Aorta (tissue), 5 donors: ENCODE measurements at regions not wholly inside any gene's neighbourhood (a gene's known extent, or its start where the extent isn't known, plus 50 kb on each side); places are given as distances from the start of the nearest gene placed in this dataset.
"Not testable (repeated sequence)": the region's sequence is repeated elsewhere in the genome, so short reads cannot be mapped to it uniquely, and the experiment has no call there.

Experiments used
- ATAC-seq: fragments of 200-7000 bp; cut with Tn5 transposase; one replicate; pipeline ENCODE4 v1.9.1; 2022; ENCODE audit warnings: moderate library complexity; ENCODE audit not compliant: low FRiP score
- DNase-seq, 2 donors: peaks; one replicate each; pipeline ENCODE4 v3.0.0-alpha.2; 2020
- H3K27ac ChIP-seq, 2 donors: one replicate each; pipeline ENCODE4 v1.5.1; 2013; ENCODE audit warnings: low read length in 2 of 2, mild to moderate bottlenecking in 2 of 2, moderate library complexity in 2 of 2, control low read depth in 1 of 2, inconsistent platforms in 1 of 2, low read depth in 1 of 2
- H3K27me3 ChIP-seq, 2 donors: one replicate each; pipeline ENCODE4 v1.6.1; 2013; ENCODE audit warnings: control low read depth in 1 of 2, low read length in 1 of 2, mild to moderate bottlenecking in 1 of 2, moderate library complexity in 1 of 2; ENCODE audit not compliant: insufficient read depth in 2 of 2, control insufficient read depth in 1 of 2
- H3K36me3 ChIP-seq, 2 donors: one replicate each; pipeline ENCODE4 v1.6.1; 2013; ENCODE audit warnings: control low read depth in 1 of 2, low read length in 1 of 2, mild to moderate bottlenecking in 1 of 2; ENCODE audit not compliant: insufficient read depth in 2 of 2, control insufficient read depth in 1 of 2
- H3K4me1 ChIP-seq, 2 donors: one replicate each; pipeline ENCODE4 v1.6.1; 2013; ENCODE audit warnings: low read length in 2 of 2, control low read depth in 1 of 2, mild to moderate bottlenecking in 1 of 2, moderate library complexity in 1 of 2; ENCODE audit not compliant: insufficient read depth in 2 of 2, control insufficient read depth in 1 of 2
- H3K4me3 ChIP-seq, 2 donors: one replicate each; pipeline ENCODE4 v1.5.1; 2013; ENCODE audit warnings: low read length in 2 of 2, control low read depth in 1 of 2, mild to moderate bottlenecking in 1 of 2
- H3K9me3 ChIP-seq: one replicate; pipeline ENCODE4 v1.6.1; 2013; ENCODE audit warnings: mild to moderate bottlenecking, low read length; ENCODE audit not compliant: control insufficient read depth
- WGBS, 2 donors: extraction: QIAGEN DNeasy Blood & Tissue Kit; methylation state at CpG; one replicate each; pipeline ENCODE4 v1.1.7; 2013; 5-methylcytosine and 5-hydroxymethylcytosine counted together
- intact Hi-C, 2 donors: fragments of 100-400 bp; cut with DNase I; formaldehyde crosslinking; loops; one replicate each; pipeline versions ENCODE4 v1.14.2 to v1.15.0; 2022
- donor health status: healthy with polysubstance abuse.
- donor health status: Bipolar disorder and iron deficiency.
- donor health status: DM: no; HTN: no; CAD: no.
- donor health status: DM: no; HTN: no; CAD: no.
- donor health status: DM: yes; HTN: yes; CAD: no.

DNA sequence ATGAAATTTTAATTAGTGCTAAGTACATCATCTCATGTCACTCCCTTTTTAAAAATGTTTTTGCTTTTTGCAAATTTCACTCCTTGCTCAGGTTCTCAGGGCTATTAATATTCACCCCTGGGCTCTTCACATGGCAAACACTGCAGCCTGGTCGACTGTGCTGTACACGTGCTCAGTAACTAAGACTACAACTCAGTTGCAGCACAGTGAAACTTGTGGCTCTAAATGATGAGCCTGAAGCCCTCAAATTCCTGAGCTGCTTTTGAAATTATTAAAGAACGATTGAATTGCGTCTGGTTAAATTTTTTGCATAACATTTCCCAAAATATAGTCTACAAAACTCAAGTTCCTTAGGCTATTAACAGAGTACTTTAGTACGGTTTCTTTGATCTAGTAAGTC lies 159.3 kb upstream of the C2CD4B start:
- Histone ChIP-seq H3K27me3 (no peaks in the 10 kb centered on the region), H3K36me3 (no peaks in the 10 kb centered on the region), H3K4me1 (no peaks in the 10 kb centered on the region), H3K27ac (no peak overlapping the region), H3K4me3 (no peak overlapping the region), H3K9me3 (no peaks in the 10 kb centered on the region)
- DNase-seq (no peak), ATAC-seq (no peak)
- intact Hi-C loops, result no loop called here
- WGBS, 2 donors, result 63 to 73% methylated on average over 5 of the region's 5 CpGs

GRCh38 chr15:62325597-62325996 lies 160.5 kb upstream of the C2CD4B start:
- WGBS, 2 donors, result 74 to 84% methylated on average over 7 of the region's 7 CpGs

GRCh38 chr15:62326460-62327011 lies 161.5 kb upstream of the C2CD4B start:
- ATAC-seq (no peak), DNase-seq (no peak)
- Histone ChIP-seq H3K27ac (no peak overlapping the region), H3K4me3 (no peak overlapping the region), H3K27me3 (no peaks in the 10 kb centered on the region), H3K9me3 (no peaks in the 10 kb centered on the region), H3K4me1 (no peaks in the 10 kb centered on the region), H3K36me3 (no peaks in the 10 kb centered on the region)
- intact Hi-C loops, result no loop called here
- 81 to 82% methylated on average over 3 of the region's 3 CpGs for WGBS, 2 donors

More at GRCh38 chr15:62325597-62325996, 160.5 kb upstream of the C2CD4B start:
- DNase-seq (no peak), ATAC-seq (no peak)
- Histone ChIP-seq H3K4me3 (no peak overlapping the region), H3K36me3 (no peaks in the 10 kb centered on the region), H3K9me3 (no peaks in the 10 kb centered on the region), H3K27ac (no peak overlapping the region), H3K4me1 (no peaks in the 10 kb centered on the region), H3K27me3 (no peaks in the 10 kb centered on the region)
- intact Hi-C loops, result no loop called here

GRCh38 chr15:62327406-62327805 lies 162.3 kb upstream of the C2CD4B start:
- 83 to 90% methylated on average over 5 of the region's 5 CpGs for WGBS, 2 donors
- no peak for ATAC-seq
- H3K4me3 ChIP-seq, result no peak overlapping the region
- no peaks in the 10 kb centered on the region for H3K4me1 ChIP-seq
- H3K9me3 ChIP-seq, result no peaks in the 10 kb centered on the region
- intact Hi-C loops, result no loop called here
- no peaks in the 10 kb centered on the region for H3K27me3 ChIP-seq
- DNase-seq, result no peak
- H3K36me3 ChIP-seq, result no peaks in the 10 kb centered on the region
- no peak overlapping the region for H3K27ac ChIP-seq

DNA sequence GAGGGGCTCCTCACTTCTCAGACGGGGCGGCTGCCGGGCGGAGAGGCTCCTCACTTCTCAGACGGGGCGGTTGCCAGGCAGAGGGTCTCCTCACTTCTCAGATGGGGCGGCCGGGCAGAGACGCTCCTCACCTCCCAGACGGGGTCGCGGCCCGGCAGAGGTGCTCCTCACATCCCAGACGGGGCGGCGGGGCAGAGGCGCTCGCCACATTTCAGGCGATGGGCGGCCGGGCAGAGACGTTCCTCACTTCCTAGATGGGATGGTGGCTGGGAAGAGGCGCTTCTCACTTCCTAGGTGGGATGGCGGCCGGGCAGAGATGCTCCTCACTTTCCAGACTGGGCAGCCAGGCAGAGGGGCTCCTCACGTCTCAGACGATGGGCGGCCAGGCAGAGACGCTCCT lies 167.4 kb upstream of the C2CD4B start:
- H3K27ac ChIP-seq, H3K4me1 ChIP-seq, ATAC-seq, H3K27me3 ChIP-seq, DNase-seq, H3K9me3 ChIP-seq, H3K4me3 ChIP-seq, H3K36me3 ChIP-seq, intact Hi-C loops: not testable (repeated sequence)
- 94 to 99% methylated on average over 12 to 24 of the region's 29 CpGs for WGBS, 2 donors

DNA sequence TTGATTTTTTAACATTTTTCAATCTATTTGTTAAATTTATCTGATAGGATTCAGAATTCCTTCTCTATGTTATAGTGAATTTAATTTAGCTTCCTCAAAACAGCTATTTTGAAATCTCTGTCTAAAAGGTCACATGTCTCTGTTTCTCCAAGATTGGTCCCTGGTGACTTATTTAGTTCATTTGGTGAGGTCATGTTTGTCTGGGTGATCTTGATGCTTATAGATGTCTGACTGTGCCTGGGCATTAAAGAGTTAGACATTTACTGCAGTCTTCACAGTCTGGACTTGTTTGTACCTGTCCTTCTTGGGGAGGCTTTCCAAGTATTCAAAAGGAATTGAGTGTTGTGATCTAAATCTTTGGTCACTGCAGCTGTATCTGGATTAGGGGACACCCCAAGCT lies 169.5 kb upstream of the C2CD4B start:
- H3K27ac ChIP-seq, result no peak overlapping the region
- intact Hi-C loops, result no loop called here
- no peaks in the 10 kb centered on the region for H3K9me3 ChIP-seq
- H3K4me1 ChIP-seq, result no peaks in the 10 kb centered on the region
- H3K4me3 ChIP-seq, result no peak overlapping the region
- ATAC-seq (no peak), DNase-seq (no peak)
- no peaks in the 10 kb centered on the region for H3K27me3 ChIP-seq
- no peaks in the 10 kb centered on the region for H3K36me3 ChIP-seq

DNA sequence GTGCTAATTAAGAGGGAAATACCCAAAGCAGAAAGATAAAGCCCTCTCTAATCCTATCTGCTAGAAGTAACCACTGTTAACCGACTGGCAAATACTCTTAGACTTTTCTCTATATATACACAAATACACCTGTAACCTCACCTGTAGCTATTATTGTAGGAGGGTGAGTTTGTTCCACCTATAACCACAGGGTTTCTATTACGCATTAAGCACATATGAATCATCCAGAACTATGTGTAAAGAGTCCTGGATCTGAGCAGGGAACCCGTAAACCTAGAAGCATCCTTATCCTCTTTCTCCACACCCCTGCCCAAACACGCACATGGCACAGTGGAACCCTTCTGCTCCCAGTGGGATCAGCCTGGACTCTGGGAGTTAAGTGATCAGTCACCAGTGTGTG lies 172.8 kb upstream of the C2CD4B start:
- Histone ChIP-seq H3K36me3 (no peaks in the 10 kb centered on the region), H3K9me3 (no peaks in the 10 kb centered on the region), H3K4me1 (no peaks in the 10 kb centered on the region), H3K27me3 (no peaks in the 10 kb centered on the region), H3K27ac (no peak overlapping the region), H3K4me3 (no peak overlapping the region)
- ATAC-seq (no peak), DNase-seq (no peak)
- WGBS, 2 donors, result 91% methylated on average over 4 of the region's 4 CpGs
- intact Hi-C loops, result no loop called here

DNA sequence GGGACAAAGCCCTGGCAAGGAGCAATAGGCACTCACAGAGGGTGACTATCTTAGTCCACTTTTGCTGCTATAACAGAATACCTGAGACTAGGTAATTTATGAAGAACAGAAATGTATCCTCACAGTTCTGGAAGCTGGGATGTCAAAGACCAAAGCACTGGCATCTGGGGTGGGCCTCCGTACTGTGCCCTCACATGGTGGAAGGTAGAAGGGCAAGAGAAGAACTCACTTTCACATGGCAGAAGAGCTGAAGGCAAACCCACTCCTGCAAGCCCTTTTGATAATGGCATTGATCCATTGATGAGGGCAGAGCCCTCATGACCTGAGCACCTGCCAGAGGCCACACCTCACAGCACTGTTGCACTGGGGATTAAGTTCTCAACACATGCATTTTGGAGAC lies 173.4 kb upstream of the C2CD4B start:
- ATAC-seq, result no peak
- no peaks in the 10 kb centered on the region for H3K9me3 ChIP-seq
- 91 to 92% methylated on average over 1 of the region's 1 CpG for WGBS, 2 donors
- intact Hi-C loops, result no loop called here
- no peaks in the 10 kb centered on the region for H3K4me1 ChIP-seq
- no peak for DNase-seq
- no peak overlapping the region for H3K27ac ChIP-seq
- H3K36me3 ChIP-seq, result no peaks in the 10 kb centered on the region
- no peak overlapping the region for H3K4me3 ChIP-seq
- no peaks in the 10 kb centered on the region for H3K27me3 ChIP-seq

DNA sequence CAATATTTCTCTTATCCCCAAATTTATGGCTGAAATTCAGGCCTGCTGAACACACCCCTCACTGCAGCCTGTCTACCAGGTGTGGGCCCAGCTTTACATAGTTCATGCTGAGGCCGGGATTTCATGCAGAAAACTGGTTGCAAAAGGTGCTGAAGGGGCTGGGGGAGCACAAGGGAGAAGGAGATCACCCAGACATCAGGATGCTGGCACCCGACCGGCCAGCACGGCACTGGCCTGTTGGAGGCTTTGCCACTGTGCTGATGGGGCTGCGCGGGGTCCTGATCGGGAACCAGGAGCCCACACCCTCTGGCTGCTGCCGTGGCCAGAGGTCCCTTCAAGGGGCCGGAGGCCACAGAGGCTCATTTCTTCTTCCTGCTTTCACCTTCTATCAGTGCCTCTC lies 177.9 kb upstream of the C2CD4B start:
- Histone ChIP-seq H3K27me3 (no peaks in the 10 kb centered on the region), H3K4me3 (no peak overlapping the region), H3K27ac (no peak overlapping the region), H3K4me1 (no peaks in the 10 kb centered on the region), H3K36me3 (no peaks in the 10 kb centered on the region), H3K9me3 (no peaks in the 10 kb centered on the region)
- ATAC-seq (no peak), DNase-seq (no peak)
- intact Hi-C loops, result no loop called here
- 94% methylated on average over 9 of the region's 9 CpGs for WGBS, 2 donors
